Stimulated activated CD4-positive, alpha-beta T cell treated with anti-CD3 and anti-CD28 coated beads, Interleukin-15, amount 100 ng/mL, for 48 hours (primary cell): ENCODE measurements at regions not wholly inside any gene's neighbourhood (a gene's known extent, or its start where the extent isn't known, plus 50 kb on each side); places are given as distances from the start of the nearest gene placed in this dataset.
"Not testable (repeated sequence)": the region's sequence is repeated elsewhere in the genome, so short reads cannot be mapped to it uniquely, and the experiment has no call there.

Experiments
- DNase-seq, 2 donors: peaks; one replicate each; pipeline ENCODE4 v3.0.0-alpha.2; 2020; ENCODE audit warnings: low read depth in 2 of 2

DNA sequence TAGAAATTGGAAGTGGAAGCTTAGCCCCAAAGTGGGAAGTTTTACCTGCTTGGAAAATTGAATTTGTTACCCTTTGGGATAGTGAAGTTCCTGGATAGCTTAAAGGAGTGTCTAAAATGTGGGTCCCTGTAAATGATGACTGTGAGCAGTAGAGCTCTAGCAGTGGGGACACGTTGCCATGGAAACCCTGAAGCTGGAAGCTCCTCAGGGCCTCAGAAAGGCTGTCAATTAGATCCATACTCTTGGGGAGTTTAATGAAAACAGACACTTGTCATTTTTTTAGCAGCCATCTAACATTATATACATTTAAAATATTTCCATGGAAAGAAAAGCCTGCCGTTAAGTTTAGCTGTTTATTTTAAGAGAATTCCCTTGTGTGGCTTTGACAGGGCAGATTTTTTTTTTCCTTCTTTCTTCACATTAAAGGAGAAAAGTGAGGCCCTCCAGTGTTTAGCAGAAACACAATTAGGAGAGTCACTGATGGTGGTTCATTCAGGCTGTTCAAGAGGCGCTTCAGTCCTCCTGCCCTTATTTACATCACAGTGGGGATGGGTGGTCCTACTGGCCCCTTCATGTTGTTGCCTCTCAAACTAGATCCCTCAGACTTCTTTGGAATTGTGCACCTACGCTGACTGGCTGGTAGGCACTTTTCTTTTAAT, 518.4 kb downstream of the CCSER2 start:
- DNase-seq, result no peak

DNA sequence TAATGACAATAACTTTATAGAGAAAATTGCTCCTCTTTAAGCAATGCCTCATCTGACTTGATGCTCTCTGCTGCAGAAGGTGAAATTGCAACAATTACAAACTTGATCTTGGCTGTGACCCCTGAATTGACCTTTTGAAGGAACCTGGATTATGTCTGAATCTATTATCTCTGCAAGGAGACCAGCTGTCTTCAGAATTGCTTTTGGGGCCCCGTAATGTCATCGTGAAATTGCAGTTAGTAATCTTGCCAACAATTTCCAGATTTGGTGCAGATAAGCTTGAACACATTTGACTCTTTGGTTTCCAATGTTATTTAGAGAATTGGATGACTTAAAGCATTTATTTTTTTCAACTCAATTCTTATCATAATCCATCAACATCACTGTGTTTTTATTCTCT, 520.6 kb downstream of the CCSER2 start:
- DNase-seq, result no peak

DNA sequence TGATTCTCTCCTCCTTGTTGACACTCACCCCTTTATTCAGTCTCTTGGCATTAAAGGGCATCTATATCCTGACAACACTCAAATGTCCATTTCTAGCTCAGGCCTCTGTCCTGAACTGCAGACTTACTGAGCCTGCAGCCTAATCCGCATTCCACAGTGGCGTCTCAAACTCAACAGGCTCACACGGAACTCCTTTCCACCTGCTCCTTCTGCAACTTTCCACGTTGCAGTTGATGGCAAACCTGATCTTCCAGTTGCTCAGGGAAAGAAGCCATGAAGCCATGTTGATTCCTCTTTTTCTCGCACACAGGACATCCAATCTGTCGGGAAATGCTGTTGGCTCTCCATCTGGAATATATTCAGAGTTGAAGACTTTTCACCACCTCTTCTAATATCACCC, 522.4 kb downstream of the CCSER2 start:
- no peak for DNase-seq

DNA sequence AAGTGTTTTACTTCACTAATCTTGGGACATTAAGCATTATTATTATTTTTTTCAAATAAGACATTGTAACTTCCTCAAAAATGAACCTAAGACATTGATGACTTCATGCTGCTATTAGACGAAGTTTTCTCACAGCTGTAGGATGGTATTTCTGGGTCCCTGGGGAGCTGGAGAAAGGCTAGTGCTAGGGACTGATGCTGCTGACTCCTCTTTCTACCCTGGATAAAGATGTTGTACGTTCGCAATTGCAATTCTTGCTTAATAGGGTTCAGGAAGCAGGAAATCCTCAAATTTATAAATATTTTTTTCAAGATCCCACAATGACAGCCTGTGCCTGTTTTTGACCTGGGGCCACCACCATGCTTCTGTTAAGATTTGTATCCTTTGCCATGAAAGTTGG, 526.0 kb downstream of the CCSER2 start:
- no peak for DNase-seq

DNA sequence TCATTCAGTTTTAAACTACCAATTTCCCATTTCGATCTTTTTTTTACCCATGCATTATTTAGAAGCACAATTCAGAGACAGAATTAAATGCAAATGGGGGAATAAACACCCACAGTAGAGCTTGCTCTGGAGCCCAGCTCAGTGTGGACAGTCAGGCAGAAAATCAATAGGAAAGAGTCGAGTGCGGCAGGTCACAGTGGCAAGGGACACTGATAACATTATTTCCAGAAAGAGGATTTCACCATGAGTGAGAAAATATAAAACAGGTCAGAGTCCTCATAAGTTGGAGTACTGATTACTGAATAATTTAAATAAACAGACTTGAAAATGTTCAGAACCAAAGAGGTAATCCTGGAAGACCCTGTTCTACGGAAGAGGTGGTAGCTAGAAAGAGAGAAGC, 532.5 kb downstream of the CCSER2 start:
- DNase-seq, result no peak

DNA sequence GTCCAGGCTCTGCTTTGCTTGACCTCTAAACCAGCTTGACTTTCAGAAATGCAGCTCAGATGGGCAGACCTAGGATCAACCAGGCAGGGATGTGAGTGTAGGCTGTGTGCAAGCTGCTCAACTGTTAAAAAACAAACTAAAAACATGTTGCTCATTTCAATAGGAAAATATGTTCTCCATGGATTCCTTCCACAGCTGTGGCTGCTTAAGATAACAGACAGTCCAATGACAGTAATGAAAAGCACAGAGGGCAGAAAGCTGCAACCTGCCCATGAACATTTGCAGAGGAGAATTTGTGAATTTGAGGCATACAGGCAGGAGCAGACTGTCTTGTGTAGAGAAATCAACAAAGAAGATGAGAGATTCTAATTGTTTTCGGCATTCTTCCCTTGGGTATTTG, 534.2 kb downstream of the CCSER2 start:
- no peak for DNase-seq

DNA sequence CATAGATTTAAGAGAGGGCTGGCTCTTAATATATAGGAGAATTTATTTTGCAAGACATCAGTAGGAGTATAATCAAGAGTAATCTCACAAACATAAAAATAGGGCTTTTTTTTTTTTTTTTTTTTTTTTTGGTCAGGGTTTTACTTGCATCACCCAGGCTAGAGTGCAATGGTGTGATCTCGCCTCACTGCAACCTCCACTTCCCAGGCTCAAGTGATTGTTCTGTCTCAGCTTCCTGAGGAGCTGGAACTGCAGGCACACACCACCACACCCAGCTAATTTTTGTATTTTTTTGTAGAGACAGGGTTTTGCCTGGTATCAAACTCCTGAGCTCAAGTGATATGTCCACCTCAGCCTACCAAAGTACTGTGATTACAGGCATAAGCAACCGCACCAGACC, 535.3 kb downstream of the CCSER2 start:
- no peak for DNase-seq

DNA sequence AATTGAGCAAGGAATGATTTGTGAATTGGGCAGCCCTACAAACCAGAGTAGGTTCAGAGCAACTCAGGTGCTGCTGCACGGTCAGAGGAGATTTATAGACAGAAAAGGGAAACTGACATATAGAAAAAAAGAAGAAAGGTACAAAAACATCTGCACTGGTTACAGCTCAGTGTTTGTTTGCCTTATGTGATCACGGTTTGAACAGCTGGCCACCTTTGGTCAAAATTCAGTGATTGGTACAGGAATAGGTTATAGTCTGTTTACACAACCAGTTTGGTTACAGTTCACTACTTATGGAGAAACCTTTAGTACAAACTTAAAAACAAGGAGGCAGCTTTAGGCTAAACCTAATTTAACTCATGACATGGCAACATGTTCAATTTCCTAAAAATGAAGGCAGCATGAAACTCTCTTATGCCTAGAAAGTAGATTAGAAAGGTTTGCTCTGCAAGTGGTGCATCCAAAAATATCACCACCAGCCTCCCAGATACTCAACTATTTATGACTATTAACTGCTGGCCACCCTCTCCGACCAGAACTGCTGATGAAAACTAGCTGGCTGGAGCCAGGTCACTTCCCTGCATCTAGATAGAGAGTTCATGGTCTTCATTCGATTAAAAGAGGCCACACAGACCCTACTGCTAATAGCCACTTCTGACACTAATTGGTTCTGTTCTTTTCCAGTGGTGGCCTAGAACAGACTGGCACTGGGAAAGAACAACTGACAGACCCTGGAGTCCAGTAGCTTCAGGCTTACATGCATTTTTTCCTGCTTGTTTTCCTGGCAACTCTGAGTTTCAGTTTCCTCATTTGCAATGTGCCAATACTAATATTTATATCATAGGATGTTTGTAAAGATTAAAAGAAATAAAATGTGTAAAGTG, 548.0 kb downstream of the CCSER2 start:
- no peak for DNase-seq

DNA sequence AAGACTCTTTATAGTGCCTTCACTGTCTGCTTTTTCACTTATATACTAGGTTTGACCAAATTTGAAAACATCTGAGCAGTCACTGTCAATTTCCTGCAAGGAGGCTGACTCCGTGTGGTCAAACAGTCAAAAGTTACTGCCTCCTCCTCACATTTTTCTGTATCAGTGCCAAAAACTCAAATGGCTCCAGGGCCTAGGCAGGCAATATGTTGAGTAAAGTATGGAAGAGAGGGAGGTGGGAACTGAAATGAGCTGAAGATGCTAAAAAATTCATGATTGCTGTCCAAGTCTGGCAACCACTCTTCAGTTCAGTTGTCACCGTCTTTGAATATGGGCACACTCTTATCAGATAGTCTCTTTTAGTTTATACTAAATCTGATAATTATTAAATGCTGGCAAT, 551.6 kb downstream of the CCSER2 start:
- DNase-seq, result no peak

DNA sequence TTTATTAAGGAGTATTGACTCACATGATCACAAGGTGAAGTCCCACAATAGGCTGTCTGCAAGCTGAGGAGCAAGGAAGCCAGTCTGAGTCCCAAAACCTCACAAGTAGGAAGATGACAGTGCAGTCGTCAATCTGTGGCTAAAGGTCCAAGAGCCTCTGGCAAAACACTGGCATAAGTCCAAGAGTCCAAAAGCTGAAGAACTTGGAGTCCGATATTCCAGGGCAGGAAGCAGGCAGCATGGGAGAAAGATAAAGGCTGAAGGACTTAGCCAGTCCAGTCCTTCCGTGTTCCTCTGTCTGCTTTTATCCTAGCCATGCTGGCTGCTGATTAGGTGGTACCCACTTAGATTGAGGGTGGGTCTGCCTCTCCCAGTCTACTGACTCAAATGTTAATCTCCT, 553.3 kb downstream of the CCSER2 start:
- DNase-seq, result not testable (repeated sequence)

DNA sequence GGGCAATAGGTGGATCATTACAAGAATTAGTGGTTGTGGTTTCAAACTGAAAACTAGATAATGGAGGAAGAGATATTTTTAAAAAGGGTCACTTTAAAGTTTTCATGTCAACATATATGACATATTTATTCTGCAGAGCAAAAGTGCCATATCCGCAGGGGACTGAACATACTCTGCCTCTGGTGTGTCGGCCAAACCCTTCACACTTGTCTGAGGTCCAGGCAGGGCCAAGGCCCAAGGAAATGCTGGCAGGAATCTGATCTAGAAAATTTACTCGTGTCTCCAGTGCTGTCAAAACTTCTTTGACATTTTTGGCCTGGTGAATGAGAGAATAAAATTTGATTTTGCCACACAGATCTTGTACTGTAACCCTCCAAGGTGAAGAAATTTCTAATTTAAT, 562.3 kb downstream of the CCSER2 start:
- no peak for DNase-seq

DNA sequence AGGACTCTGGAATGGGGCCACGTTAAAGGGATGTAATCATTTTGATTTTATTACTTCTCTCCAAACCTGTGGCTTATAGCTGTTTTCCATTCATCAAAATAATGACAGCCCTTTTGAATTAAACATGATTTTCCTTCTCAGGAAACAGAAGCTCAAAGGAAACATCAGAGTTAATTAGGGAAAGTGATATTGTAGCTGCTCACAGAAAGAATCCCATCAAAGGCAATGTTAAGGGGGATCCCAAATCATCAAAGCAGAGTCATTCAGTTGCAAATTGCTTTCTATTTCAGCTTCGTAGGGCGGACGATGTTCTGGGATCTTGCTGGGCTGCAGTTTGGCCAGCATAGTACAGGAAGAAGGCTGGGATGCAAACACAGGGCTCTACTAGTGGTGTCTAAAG, 563.2 kb downstream of the CCSER2 start:
- DNase-seq, result no peak

DNA sequence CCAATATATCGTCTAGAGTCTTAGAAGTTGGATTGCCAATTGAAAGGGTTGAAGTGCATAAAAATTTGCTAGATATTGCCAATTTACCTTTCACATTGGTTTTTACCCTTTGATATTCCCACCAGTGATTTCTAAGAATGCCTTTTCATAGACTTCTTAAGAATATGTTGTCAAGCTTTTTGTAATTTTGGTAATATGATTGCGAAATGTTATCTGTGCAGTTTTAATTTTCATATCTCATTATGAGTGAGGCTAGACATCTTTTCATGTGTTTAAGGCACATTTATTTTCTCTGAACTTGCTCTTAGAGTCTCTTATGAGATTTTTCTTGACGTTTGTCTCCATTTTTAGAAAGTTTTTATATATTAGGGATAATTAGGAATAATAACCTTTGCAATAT, 567.2 kb downstream of the CCSER2 start:
- no peak for DNase-seq

DNA sequence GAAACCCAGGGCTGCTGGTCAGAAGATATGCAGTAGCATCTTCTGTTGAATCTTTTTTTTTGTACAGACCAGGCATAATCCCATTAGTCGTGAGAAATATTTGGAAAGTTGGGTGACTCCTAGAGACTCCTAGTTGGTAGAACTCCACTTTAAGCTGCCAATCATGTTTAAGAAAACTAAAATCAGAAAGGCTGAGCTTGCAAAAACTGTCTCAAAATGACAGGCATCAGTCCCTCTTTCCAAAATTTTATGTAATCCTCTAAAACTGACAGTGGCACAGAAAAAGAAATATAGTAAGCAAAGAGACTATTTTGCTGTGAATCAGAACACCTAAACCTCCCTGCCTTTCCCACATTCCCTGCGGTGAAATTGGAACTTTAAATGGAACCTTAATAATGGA, 568.5 kb downstream of the CCSER2 start:
- no peak for DNase-seq

DNA sequence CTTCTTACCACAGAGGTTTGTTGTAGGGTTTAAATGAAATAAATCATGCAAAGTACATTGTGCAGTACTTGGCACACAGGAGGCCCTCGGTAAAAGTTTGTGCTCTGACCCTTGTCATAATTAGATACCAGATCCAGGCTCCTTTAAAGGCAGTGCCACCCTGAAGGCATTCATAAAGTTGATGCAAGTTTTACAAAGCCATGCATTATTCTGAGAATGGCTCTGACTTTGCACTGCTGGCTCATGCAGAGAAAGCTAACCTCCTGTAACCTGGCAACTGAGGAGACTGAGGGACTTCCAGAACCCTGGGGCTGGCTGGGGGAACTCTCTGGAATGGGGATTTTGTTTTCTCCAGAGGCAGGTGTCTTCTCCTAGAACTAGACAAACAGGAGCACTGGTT, 570.9 kb downstream of the CCSER2 start:
- no peak for DNase-seq

DNA sequence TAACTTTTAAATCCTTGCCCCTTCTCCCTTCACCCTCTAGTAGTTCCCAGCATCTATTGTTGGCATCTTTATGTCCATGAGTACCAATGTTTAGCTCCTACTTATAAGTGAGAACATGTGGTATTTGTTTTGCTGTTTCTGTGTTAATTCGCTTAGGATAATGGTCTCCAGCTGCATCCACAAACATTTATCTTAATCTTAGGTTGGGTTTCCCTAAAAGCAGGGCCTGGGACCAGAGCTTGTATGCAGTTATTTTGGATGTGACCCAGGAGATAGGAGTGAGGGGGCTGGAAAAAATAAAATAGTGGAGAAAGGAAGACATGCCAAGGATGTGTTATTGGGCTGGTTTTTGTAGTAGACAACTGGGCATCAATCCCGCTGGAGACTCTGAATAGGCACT, 571.8 kb downstream of the CCSER2 start:
- DNase-seq, result no peak

DNA sequence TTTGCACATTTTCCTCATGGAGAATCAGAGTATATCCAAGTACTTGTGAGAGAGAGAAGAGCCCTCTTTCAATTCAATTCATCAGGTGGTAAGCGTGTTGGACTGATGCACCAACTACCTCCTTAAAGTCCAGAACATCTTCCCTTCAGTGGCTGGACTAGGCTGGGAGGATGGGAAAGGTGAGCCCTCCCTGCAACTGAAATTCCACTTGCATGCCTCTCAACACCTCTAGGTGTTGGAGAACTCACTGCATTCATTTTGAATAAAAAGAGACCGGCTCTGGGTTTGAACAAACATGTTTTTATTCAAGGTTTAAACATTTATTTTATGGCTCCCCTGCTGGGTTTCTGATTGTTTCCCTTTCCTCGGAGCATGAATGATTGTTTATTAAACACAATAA, 573.5 kb downstream of the CCSER2 start:
- DNase-seq, result no peak

DNA sequence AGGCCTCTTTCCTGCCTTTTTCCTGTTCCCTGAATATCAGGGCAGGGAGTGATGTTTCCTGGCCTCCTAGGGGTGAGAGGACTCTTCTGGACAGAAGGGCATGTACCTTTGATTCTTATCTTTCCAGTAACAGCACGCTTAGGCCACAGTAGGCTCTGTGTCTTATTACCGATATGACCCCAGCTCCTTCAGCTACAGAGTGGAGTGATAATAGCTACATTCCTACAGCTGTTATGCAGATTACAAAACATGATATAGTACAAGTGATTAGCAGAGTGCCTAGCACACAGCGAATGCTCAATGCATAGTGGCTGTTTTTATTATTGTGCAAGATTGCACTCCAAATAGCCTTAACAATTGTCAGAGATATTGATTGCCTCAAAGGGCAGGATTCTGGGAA, 574.2 kb downstream of the CCSER2 start:
- DNase-seq, result no peak

DNA sequence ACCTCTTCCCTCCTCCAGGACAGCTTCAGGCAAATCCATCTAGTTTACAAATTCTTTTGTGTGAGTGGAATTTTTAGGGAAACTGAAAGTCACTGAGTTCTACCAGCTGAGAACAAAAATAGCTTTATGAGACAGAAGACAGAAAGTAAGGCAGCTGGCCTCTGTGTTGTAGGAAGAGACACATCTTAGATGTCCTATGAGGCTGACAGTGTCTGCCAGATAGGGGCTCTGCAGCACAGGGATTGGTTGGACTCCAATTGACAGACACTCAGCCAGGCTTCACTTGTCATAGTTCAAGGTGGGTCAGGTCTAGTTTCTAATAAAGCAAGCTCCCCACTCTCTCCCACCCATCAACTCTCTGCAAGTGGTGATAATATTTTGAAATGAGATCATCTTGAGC, 574.9 kb downstream of the CCSER2 start:
- no peak for DNase-seq

DNA sequence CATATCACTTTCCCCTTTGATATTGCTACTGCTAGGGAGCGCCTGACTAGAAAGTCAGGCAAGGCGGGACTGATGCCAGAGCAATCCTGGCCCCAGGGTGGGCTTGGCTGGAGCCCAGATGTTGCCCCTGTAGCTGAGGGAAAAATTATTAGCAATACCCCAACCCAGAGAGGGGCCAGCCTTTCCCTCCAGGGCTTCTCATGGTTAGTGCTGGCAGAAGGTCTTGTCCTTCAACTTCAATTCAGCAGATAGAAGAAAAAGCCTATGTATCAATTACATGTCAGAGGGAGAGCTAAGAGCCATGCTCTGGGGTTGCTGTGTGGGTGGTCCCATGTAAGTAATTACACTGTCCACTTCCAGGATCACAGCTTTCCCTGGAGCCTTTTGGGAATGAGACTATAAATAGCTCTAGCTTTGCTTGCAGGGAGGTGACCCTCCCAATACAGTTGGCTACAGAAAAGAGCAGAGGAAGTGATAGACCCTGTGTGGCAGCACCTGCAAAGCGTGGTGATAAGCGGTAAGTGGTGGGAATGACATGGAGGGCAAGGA, 579.1 kb downstream of the CCSER2 start:
- no peak for DNase-seq

DNA sequence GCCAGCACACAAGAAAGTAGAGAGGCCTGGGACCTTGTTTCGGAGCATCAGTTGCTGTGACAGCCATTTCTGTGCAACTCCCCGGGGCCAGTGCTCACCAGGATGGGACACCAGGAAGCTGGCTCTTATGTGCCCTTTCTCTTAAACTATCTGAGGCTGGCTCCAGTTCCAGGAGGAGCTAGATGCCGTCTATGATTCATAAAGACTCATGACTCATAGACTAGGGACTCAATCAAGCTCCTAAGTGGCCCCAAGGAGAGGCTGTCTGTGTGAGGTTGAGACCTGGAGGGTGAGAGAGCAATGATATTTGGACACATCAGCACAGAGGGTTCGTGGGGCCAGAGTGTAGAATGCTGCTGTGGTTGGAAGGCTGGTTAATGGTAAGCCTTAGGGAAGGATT, 580.1 kb downstream of the CCSER2 start:
- no peak for DNase-seq

DNA sequence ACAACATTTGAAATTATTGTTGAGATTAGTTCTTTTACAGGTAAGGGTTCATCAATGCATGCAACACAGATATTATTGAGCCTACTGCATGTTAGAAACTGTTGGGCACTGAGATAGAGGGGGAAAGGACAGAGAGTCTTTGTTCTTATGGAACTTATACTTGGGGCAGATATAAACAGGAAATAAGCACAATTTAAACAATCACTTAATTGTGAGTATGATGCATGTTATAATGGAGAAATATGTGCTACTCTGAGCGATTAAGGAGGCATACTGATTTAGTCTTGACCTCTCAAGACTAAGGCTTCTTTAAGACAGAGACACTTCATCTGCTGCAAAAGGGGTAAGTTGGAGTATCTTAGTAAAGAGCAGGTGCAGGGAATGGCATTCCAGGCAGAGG, 593.3 kb downstream of the CCSER2 start:
- no peak for DNase-seq

DNA sequence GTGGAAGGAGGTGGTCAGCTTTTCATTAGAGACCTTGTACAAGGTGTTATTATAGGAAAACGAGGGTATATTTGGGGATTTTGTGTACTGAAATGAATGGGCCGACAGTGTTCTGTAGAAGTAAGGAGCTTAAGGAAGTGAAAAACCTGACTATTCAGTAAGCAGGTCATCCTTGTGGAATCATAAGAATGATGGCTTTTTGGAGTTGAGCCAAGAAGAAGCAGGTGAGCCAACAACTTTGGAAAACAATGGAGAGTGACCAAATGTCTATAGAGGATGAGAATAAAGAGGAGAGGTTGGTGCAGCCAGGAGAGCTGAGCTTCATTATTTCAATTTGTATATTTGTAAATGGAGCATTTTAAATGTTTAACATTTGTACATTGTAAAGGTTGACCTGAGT, 595.7 kb downstream of the CCSER2 start:
- no peak for DNase-seq
